BLaER1 treated with 17β-estradiol and CSF1 and Interleukin-3, amounts not matched to agents 10 nM and 100 nM (cell line): ENCODE measurements at regions not wholly inside any gene's neighbourhood (a gene's known extent, or its start where the extent isn't known, plus 50 kb on each side); places are given as distances from the start of the nearest gene placed in this dataset.
"Not testable (repeated sequence)": the region's sequence is repeated elsewhere in the genome, so short reads cannot be mapped to it uniquely, and the experiment has no call there.

Source experiments
- H3K27ac ChIP-seq, 11 experiments: shearing (Covaris generic); formaldehyde crosslinking; 2 replicates each; pipeline ENCODE4 v1.8.1; 2022
- H3K27me3 ChIP-seq, 11 experiments: shearing (Covaris generic); formaldehyde crosslinking; 2 replicates each; pipeline ENCODE4 v1.8.1; 2022
- H3K36me3 ChIP-seq, 11 experiments: shearing (Covaris generic); formaldehyde crosslinking; 2 replicates each; pipeline ENCODE4 v1.8.1; 2022
- H3K4me1 ChIP-seq, 10 experiments: shearing (Covaris generic); formaldehyde crosslinking; 2 replicates each; pipeline ENCODE4 v1.8.1; 2022
- H3K4me2 ChIP-seq, 11 experiments: shearing (Covaris generic); formaldehyde crosslinking; 2 replicates each; pipeline ENCODE4 v1.8.1; 2022
- H3K4me3 ChIP-seq, 10 experiments: shearing (Covaris generic); formaldehyde crosslinking; 2 replicates each; pipeline ENCODE4 v1.8.1; 2022
- H3K9ac ChIP-seq, 11 experiments: shearing (Covaris generic); formaldehyde crosslinking; 2 replicates each; pipeline ENCODE4 v1.8.1; 2022
- H3K9me3 ChIP-seq, 11 experiments: shearing (Covaris generic); formaldehyde crosslinking; replicated peaks in 1 of 11; 2 replicates each; pipeline ENCODE4 v1.8.1; 2022
- H4K20me1 ChIP-seq, 11 experiments: shearing (Covaris generic); formaldehyde crosslinking; 2 replicates each; pipeline ENCODE4 v1.8.1; 2022
- Cebpa-rat ChIP-seq, 11 experiments: shearing (Covaris generic); IDR thresholded peaks; 2 replicates each; pipeline ENCODE4 v1.8.1; 2022

- no peak overlapping the region for H3K9ac ChIP-seq
- peaks cover 16 to 25% (median 18%) of the 10 kb centered on the region in 11 experiments for H3K9me3 ChIP-seq
- TF ChIP-seq Cebpa-rat (IDR thresholded peaks at IDR 0.05): no peak
- no peak overlapping the region for H3K27ac ChIP-seq
- no peak overlapping the region for H3K4me2 ChIP-seq
- 0 out of 22 replicates have a peak, but pooled peaks cover 0 to 2% (median 0%) of the 10 kb centered on the region in 11 experiments for H3K36me3 ChIP-seq
- no peaks in the 10 kb centered on the region for H3K4me1 ChIP-seq
- no peaks in the 10 kb centered on the region for H3K27me3 ChIP-seq
- no peaks in the 10 kb centered on the region for H4K20me1 ChIP-seq
- H3K4me3 ChIP-seq: no peak overlapping the region; a peak in 1 of 20 replicates
Observed at GRCh38 chr5:84961193-84961592, 576.5 kb upstream of the EDIL3 start.

GRCh38 chr5:84961903-84962302, 577.2 kb upstream of the EDIL3 start:
- no peak overlapping the region for H3K9ac ChIP-seq

GRCh38 chr5:84983093-84983492, 598.4 kb upstream of the EDIL3 start:
- no peaks in the 10 kb centered on the region for H3K9me3 ChIP-seq
- no peak overlapping the region for H3K27ac ChIP-seq
- no peaks in the 10 kb centered on the region for H3K27me3 ChIP-seq
- no peaks in the 10 kb centered on the region for H3K36me3 ChIP-seq
- H4K20me1 ChIP-seq: no peaks in the 10 kb centered on the region
- H3K4me2 ChIP-seq: no peak overlapping the region
- no peak overlapping the region for H3K9ac ChIP-seq
- TF ChIP-seq Cebpa-rat (IDR thresholded peaks at IDR 0.05): no peak
- H3K4me1 ChIP-seq: no peaks in the 10 kb centered on the region
- no peak overlapping the region for H3K4me3 ChIP-seq

More at GRCh38 chr5:84961903-84962302, 577.2 kb upstream of the EDIL3 start:
- Histone ChIP-seq H3K4me1 (no peaks in the 10 kb centered on the region), H3K27me3 (no peaks in the 10 kb centered on the region), H4K20me1 (no peaks in the 10 kb centered on the region), H3K27ac (no peak overlapping the region), H3K36me3 (0 out of 22 replicates have a peak, but pooled peaks cover 0 to 2% (median 0%) of the 10 kb centered on the region in 11 experiments), H3K4me3 (no peak overlapping the region), H3K4me2 (no peak overlapping the region), H3K9me3 (peaks cover 16 to 25% (median 18%) of the 10 kb centered on the region in 11 experiments)
- no peak for TF ChIP-seq Cebpa-rat (IDR thresholded peaks at IDR 0.05)

DNA sequence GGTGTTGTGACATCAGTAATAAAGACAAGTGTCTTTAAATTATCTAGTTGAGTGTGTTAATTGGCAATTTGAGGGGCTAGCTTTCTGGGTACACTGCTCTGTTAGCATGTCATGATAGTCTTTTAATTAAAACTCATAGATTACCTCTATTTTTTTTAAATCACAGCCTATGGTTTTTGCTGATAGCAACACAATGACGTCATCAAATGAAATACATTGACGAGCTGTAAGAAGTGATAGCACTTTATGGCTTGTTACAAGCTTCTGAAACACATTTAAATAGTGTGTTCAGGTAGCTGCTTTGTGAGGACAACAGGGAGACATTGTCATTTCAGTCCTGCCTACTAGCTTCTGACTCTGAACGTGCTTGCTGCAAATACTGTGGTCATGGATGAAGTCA, 600.5 kb upstream of the EDIL3 start:
- H4K20me1 ChIP-seq: no peaks in the 10 kb centered on the region
- TF ChIP-seq Cebpa-rat (IDR thresholded peaks at IDR 0.05): no peak

GRCh38 chr5:84986688-84987087, 602.0 kb upstream of the EDIL3 start:
- H3K9me3 ChIP-seq: no peaks in the 10 kb centered on the region
- H3K27ac ChIP-seq: no peak overlapping the region
- no peaks in the 10 kb centered on the region for H3K27me3 ChIP-seq
- no peak for TF ChIP-seq Cebpa-rat (IDR thresholded peaks at IDR 0.05)
- H3K36me3 ChIP-seq: no peaks in the 10 kb centered on the region
- no peak overlapping the region for H3K9ac ChIP-seq
- H4K20me1 ChIP-seq: no peaks in the 10 kb centered on the region
- H3K4me2 ChIP-seq: no peak overlapping the region
- no peak overlapping the region for H3K4me3 ChIP-seq
- no peaks in the 10 kb centered on the region for H3K4me1 ChIP-seq

More for the DNA sequence above, 600.5 kb upstream of the EDIL3 start:
- Histone ChIP-seq H3K36me3 (no peaks in the 10 kb centered on the region), H3K4me1 (no peaks in the 10 kb centered on the region), H3K9me3 (no peaks in the 10 kb centered on the region), H3K4me2 (no peak overlapping the region), H3K9ac (no peak overlapping the region), H3K27me3 (no peaks in the 10 kb centered on the region), H3K27ac (no peak overlapping the region), H3K4me3 (no peak overlapping the region)

DNA sequence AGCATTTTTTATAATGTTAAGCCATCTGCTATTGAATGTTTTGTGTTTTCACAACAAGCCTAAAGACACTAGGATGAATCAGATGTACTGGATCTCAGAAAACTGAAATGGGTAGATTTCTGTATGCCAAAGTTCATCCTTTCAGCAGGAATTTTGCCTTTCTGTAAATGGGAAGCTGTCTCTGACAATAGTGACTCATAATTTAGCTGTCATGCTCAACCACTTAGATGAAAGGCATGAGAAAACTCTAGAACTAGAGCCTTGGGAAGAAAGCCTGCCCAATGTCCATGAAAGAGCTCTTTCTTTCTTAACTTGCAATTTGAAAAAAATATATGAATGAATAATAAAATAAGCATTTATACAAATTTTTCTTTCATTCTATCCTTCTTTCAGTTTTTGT, 616.0 kb upstream of the EDIL3 start:
- Histone ChIP-seq H3K36me3 (no peaks in the 10 kb centered on the region), H3K4me3 (no peak overlapping the region), H3K9me3 (no peaks in the 10 kb centered on the region), H4K20me1 (no peaks in the 10 kb centered on the region), H3K27me3 (no peaks in the 10 kb centered on the region), H3K9ac (no peak overlapping the region), H3K4me1 (no peaks in the 10 kb centered on the region), H3K4me2 (no peak overlapping the region), H3K27ac (no peak overlapping the region)
- no peak for TF ChIP-seq Cebpa-rat (IDR thresholded peaks at IDR 0.05)

GRCh38 chr5:85002026-85002425, 617.3 kb upstream of the EDIL3 start:
- not testable (repeated sequence) for H3K36me3 ChIP-seq, H3K4me1 ChIP-seq, H3K27ac ChIP-seq, H4K20me1 ChIP-seq, H3K9me3 ChIP-seq, H3K4me2 ChIP-seq, H3K27me3 ChIP-seq, H3K4me3 ChIP-seq, H3K9ac ChIP-seq

GRCh38 chr5:85010014-85010562, 625.4 kb upstream of the EDIL3 start:
- Histone ChIP-seq H3K9ac (no peak overlapping the region), H3K4me3 (no peak overlapping the region), H3K9me3 (no peaks in the 10 kb centered on the region), H3K27ac (no peak overlapping the region; a peak in 1 of 22 replicates), H3K4me2 (no peak overlapping the region), H3K36me3 (no peaks in the 10 kb centered on the region), H4K20me1 (no peaks in the 10 kb centered on the region), H3K4me1 (no peaks in the 10 kb centered on the region), H3K27me3 (no peaks in the 10 kb centered on the region)
- no peak for TF ChIP-seq Cebpa-rat (IDR thresholded peaks at IDR 0.05)

GRCh38 chr5:85017261-85017660, 632.6 kb upstream of the EDIL3 start:
- H4K20me1 ChIP-seq: no peaks in the 10 kb centered on the region
- H3K9me3 ChIP-seq: no peaks in the 10 kb centered on the region
- H3K36me3 ChIP-seq: no peaks in the 10 kb centered on the region
- H3K4me2 ChIP-seq: no peak overlapping the region
- TF ChIP-seq Cebpa-rat (IDR thresholded peaks at IDR 0.05): no peak
- H3K27me3 ChIP-seq: no peaks in the 10 kb centered on the region
- H3K27ac ChIP-seq: no peak overlapping the region
- no peak overlapping the region for H3K4me3 ChIP-seq
- H3K4me1 ChIP-seq: no peaks in the 10 kb centered on the region
- H3K9ac ChIP-seq: no peak overlapping the region

DNA sequence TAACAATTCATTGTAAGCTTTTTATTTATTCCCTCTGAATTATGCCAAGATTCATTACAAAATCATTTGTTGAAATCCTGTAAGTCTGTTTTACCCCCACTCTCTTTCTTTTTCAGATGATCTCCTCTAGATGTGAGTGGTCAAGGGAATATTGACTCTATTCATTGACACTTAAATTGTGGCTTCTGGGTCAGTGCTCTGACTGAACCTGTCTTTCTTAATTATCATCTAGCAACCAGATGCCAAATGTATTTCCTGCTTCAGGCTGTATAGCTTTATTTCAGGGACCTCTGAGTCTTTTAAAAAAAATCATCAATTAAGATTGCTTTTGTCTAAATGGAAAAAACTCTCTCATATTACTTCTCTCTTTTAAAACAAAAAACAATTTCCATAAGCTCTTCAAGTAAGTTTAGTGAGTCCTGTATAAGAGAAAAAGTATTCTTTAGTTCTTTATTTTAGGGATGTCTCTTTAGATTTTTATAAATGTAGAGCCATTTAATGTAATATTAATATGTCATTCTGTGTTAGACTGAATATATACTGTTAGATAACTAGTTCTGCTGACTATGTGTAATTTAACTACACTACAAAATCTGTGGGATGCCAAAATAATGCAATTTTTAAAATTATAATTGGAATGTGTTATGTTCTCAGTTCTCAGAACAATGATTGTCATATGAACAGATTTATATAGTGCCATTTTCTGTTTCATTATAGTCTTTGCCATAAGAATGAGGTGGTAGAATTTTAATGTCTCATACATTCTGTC, 645.8 kb upstream of the EDIL3 start:
- no peak overlapping the region for H3K27ac ChIP-seq
- H3K36me3 ChIP-seq: no peaks in the 10 kb centered on the region
- H3K9ac ChIP-seq: no peak overlapping the region
- H3K9me3 ChIP-seq: no peaks in the 10 kb centered on the region
- H3K27me3 ChIP-seq: no peaks in the 10 kb centered on the region
- no peak for TF ChIP-seq Cebpa-rat (IDR thresholded peaks at IDR 0.05)
- H4K20me1 ChIP-seq: no peaks in the 10 kb centered on the region
- H3K4me1 ChIP-seq: no peaks in the 10 kb centered on the region
- no peak overlapping the region for H3K4me3 ChIP-seq
- H3K4me2 ChIP-seq: no peak overlapping the region
